Erythroblast (primary cell): ENCODE measurements at regions not wholly inside any gene's neighbourhood (a gene's known extent, or its start where the extent isn't known, plus 50 kb on each side); places are given as distances from the start of the nearest gene placed in this dataset.

Source experiments
- DNase-seq, 2 experiments: peaks; one replicate each; lab custom pipeline; 2025; lab: John Stamatoyannopoulos, UW
- GATA1 ChIP-seq: IDR thresholded peaks from 2 replicates; pipeline ENCODE4 v1.6.1; 2011; ENCODE audit warnings: low read depth, mild to moderate bottlenecking, control low read depth, low read length, moderate library complexity
- POLR2A ChIP-seq: IDR thresholded peaks from 2 replicates; pipeline ENCODE4 v1.6.1; 2011; ENCODE audit warnings: mild to moderate bottlenecking, low read length

DNA sequence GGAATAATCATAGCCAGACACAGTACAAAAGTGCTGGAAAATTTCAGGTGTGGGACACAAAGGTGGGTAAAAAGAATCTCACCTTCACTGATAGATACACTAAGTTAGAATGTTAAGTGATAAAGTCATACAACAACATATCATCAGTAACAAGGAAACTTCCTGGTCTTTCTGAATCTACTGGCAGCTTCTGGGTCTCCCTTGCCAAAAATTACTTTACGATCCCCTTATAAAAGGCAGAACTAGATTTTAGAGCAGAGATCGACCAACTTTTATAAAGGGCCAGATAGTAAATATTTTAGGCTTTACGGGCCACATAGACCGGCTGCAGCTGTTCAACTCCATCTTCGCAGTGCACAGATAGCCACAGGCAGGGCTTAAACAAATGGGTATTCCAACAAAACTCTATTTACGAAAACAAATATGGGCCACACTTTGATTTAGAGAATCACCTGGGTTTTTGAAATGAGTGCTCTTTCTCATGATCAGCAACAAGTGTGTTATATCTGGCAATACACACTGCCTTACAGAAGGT is 159.9 kb downstream of the AASDH start:
- no peak for DNase-seq
- TF ChIP-seq POLR2A (no peak), GATA1 (no peak)

DNA sequence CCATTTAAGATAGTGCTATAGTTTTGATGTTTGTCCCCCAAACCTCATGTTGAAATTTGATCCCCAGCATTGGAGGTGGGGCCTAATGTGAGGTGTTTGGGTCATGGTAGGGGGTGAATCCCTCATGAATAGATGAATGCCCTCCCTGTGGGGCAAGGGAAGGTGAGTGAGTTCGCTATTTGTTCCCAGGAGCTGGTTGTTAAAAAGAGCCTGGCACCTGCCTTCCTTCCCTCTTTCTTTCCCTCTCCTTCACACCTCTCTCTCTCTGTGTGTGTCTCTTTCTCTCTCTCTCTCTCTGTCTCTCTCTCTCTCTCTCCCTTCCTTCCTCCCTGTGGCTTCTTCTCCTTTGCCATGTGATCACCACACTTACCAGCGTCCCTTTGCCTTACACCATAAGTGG is 160.7 kb downstream of the AASDH start:
- TF ChIP-seq POLR2A (no peak), GATA1 (no peak)
- no peak for DNase-seq

DNA sequence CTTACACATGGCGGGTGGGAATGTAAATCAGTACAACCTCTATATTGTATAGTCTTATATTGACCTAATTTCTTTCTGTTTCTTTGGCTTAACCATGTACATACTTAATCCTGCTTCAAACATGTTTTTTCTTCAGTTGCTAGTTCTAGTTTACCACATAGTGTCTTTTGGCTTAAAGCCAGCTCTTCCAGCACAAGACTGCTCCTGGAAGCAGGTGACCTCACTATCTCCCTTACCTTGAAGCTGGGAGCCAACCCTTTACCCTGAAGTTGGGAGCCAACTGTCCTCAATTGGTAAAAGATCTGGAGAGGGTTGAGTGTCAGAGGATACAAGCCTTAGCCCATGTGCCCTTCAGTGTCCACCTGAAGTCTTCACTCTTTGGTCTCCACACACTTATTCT is 162.7 kb downstream of the AASDH start:
- DNase-seq: no peak
- TF ChIP-seq POLR2A (no peak), GATA1 (no peak)

DNA sequence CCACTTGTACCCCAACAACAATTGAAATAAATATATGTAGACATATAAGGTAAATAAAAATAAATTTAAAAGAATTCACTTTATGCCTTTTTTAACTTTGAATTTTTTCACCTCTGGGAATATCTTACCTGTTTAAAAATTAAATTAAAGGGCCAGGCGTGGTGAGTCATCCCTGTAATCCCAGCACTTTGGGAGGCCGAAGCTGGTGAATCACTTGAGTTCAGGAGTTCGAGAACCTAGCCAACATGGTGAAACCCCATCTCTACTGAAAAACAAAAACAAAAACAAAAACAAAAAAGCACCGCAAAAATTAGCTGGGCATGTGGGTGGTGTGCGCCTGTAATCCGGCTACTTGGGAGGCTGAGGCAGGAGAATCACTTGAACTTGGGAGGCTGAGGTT is 164.8 kb downstream of the AASDH start:
- TF ChIP-seq GATA1 (no peak), POLR2A (no peak)
- DNase-seq: no peak

DNA sequence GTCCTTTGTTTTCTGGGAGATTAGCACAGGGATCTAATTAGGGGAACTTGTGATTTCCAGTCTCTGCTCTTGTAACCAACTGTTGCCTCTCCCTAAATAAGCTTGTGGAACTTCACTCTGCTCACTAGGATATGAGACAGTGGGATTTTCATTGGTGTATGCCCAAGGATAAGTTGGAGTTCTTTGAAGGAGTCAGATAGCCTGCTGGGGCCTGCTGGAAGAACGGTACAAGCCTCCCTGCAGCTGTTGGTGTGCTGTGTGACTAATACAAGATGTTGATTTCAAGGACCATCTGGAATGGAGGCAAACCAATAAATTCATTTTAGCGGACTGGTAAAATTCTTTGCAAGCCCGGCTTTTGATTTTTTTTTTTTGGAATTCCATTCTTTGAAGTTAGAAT is 167.0 kb downstream of the AASDH start:
- TF ChIP-seq POLR2A: no peak
- TF ChIP-seq GATA1: no peak

DNA sequence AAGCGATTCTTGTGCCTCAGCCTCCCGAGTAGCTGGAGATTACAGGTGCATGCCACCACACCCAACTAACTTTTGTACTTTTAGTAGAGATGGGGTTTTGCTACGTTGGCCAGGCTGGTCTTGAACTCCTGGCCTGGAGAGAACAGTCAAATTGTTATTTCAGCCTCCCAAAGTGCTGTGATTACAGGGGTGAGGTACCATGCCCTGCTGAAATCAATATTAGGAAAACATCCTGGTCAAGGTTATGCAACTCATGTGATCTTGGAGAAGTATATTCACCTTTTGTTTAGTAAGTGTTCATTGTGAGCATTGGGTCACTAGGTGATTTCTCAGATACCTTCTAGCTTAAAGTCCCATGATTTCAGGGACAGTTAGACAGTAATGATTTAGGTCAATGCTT is 167.8 kb downstream of the AASDH start:
- TF ChIP-seq GATA1: no peak
- TF ChIP-seq POLR2A: no peak
- DNase-seq: no peak

More for the DNA sequence above, 167.0 kb downstream of the AASDH start:
- DNase-seq: no peak

DNA sequence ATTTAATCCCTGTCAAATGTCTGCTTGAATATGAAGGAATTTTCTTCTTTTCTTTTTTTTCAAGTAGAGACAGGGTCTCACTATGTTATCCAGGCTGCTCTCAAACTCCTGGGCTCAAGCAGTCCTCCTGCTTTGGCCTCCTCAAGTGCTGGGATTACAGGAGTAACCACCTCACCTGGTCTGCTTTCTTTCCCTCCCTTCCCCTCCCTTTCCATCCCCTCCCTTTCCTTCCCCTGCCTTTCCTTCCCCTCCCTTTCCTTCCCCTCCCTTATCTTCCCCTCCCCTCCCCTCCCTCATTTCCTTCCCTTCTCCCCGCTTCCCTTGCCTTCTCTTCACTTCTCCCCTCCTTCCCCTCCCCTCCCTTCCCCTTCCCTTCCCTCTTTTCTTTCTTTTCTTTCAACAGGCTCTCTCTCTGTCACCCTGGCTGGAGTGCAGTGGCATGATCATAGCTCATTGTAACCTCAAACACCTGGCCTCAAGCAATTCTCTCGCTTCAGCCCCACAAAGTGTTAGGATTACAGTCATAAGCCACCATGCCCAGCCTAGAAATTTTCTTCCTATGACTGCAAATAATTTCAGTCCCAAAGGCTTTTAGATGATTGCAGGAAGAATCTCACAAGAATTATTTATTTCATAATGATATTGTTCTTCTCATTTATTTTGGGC is 168.9 kb downstream of the AASDH start:
- DNase-seq: no peak
- TF ChIP-seq GATA1: no peak
- no peak for TF ChIP-seq POLR2A

DNA sequence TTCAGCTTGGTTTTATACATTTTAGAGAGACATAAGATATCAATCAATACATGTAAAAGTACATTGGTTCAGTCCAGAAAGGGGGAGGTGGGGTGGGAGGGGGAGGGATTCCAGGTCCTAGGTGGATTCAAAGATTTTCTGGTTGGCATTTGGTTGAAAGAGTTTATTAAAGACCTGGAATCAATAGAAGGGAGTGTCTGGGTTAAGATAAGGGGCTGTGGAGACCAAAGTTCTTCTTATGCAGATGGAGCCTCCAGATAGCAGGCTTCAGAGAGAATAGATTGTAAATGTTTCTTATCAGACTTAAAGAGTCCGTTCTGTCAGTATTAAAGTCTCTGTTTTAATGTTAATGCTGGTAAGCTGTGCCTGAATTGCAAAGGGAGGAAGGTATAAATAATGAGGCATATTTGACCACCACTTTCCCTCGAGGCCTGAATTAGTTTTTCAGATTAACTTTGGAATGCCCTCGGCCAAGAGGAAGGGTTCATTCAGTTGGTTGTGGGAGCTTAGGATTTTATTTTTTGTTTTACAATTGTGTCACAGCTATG is 169.9 kb downstream of the AASDH start:
- TF ChIP-seq POLR2A (no peak), GATA1 (no peak)
- peak; percentile 46 to 86 for DNase-seq

DNA sequence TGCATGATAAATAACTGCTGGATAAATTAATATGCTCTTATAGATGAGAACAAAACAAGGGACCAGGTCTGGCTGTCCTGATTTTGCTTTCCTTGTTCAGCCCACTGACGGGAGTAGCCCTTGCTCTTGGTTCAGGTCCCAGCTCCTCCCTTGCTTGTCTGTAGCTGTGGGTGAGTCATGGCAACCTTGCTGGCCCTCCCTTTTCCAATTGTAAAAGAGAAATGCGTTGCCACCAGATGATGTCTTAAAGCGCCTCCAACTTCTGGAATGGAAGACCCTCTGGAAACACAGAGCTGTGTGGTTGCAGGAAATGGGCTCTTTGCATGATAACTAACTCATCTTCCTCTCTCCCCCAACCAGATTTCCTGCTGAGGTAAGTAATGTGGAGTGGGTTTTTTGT is 171.4 kb downstream of the AASDH start:
- DNase-seq: peak; percentile 37 to 43
- no peak for TF ChIP-seq POLR2A
- no peak for TF ChIP-seq GATA1

DNA sequence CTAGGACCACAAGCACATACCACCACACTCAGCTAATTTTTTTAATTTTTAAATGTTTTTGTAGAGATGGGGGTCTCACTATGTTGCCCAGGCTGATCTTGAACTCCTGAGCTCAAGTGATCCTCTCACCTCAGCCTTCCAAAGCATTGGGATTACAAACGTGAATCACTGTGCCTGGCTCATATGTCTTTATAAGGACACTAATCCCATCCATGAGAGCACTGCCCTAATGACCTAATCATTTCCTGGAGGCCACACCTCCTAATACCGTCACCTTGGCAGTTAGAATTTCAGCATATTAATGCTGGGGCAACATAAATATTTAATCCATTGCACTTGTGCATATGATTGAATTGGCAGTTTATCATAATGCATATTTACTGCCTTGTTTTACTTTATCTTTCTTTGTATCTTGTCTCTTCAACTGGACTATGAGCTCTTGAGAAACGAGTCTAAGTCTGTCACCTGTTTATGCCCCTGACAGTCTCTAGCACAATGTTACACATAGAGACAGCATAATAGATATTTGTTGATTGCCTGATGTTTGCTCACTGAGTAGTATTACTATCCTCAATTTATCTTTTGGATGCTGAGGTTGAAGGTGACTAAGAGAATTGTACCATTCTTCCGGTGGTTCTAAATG is 172.0 kb downstream of the AASDH start:
- no peak for DNase-seq
- TF ChIP-seq GATA1: no peak
- no peak for TF ChIP-seq POLR2A

DNA sequence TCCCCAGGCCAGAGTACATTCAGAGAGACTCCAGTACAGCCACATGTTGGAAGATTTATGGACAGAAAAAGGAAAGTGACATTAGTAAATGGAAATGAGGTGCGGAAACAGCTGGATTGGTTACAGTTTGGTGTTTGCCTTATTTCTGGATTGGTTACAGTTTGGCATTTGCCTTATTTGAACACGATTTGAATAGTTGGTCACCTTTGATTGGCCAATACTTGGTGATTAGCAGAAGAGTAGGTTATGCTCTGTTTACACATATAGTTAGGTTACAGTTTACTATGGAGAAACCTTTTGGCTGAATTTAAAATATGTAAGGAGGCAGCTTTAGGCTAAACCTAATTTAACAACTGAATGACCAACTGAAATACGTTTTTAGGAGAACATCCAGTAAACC is 173.7 kb downstream of the AASDH start:
- DNase-seq: no peak
- TF ChIP-seq POLR2A: no peak
- TF ChIP-seq GATA1: no peak

DNA sequence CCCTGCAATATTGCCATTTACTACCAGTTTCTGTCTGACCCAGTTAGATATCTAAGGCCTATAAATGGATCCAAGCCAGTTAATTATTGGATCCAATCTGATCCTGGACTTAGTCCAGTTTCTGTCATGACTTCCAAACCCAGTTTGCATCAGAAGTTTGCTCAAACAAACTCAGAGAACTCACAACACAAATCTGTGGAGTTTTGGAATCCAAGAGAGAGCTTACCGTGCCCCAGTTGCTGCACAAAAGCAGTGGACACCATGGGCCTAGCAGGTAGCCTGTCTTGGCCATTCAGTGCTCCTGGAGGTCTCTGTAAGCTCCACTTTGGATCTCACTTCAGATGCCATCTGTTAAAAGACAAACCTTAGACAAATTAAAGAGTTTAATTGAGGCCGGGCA is 174.5 kb downstream of the AASDH start:
- no peak for DNase-seq
- TF ChIP-seq POLR2A (no peak), GATA1 (no peak)

DNA sequence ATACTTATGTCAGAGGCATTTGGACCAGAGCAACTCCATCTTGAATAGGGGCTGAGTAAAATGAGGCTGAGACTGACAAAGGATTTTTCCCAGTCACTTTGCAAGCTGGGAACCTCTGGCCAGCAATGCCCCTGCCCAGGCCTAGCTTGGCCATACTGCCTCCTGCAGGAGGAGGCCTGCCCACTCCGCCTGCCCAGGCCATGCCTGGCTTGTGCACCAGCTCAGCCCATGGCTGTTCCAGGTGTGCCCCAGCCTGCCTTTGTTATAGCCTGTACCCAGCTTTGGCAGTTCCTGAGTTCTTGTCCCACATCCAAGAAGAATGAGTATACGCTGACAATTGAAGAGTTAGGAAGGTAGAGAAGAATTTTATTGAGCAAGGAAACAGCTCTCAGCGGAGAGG is 176.1 kb downstream of the AASDH start:
- TF ChIP-seq POLR2A (no peak), GATA1 (no peak)
- DNase-seq: no peak

DNA sequence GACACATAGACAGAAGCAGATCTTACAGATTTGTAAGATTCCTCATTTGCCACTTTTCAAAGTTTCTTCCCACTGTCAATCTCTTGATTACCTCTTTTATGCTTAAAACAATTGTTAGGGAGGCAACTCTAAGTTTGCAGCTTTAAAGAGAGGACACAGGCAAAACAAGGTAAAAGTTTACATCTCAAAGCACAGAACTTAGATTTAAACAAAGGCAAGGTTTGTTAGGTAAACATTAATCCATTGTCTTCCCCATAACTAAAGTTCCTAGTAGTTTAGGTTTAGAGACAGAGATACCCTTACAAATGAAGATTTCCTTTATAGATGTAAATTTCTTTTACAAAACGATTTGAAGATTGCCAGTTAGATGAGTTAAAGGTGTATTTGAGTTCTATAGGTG is 176.9 kb downstream of the AASDH start:
- TF ChIP-seq GATA1 (no peak), POLR2A (no peak)

More for the DNA sequence above, 176.9 kb downstream of the AASDH start:
- DNase-seq: no peak
